OCI-LY3 (cell line): ENCODE measurements at regions not wholly inside any gene's neighbourhood (a gene's known extent, or its start where the extent isn't known, plus 50 kb on each side); places are given as distances from the start of the nearest gene placed in this dataset.

Source experiments
- H2AFZ ChIP-seq: fragments of 200-600, 300-600 bp; shearing (Covaris generic); 2 replicates; pipeline ENCODE4 v1.6.0; 2014; ENCODE audit warnings: antibody characterized with exemption, low read depth, low read length
- H3K27ac ChIP-seq: fragments of 200-600, 300-600 bp; sonication (generic); 2 replicates; pipeline ENCODE4 v1.5.1; 2014; ENCODE audit warnings: mild to moderate bottlenecking, low read length, moderate library complexity, mixed read lengths
- H3K27me3 ChIP-seq: fragments of 200-600, 300-600 bp; sonication (generic); 2 replicates; pipeline ENCODE4 v1.6.1; 2014; ENCODE audit warnings: low read depth, low read length, mixed read lengths
- H3K36me3 ChIP-seq: fragments of 200-600, 300-600 bp; sonication (generic); replicated peaks from 2 replicates; pipeline ENCODE3; 2014; ENCODE audit warnings: low read depth, low read length, mixed read lengths
- H3K4me1 ChIP-seq: fragments of 300-600, 200-600 bp; sonication (generic); 2 replicates; pipeline ENCODE4 v1.6.1; 2014; ENCODE audit warnings: low read length, mixed read lengths
- H3K4me2 ChIP-seq: fragments of 200-600, 300-600 bp; sonication (generic); 2 replicates; pipeline ENCODE4 v1.6.1; 2014; ENCODE audit warnings: low read length, mixed read lengths
- H3K4me3 ChIP-seq: fragments of 300-600, 200-600 bp; sonication (generic); 2 replicates; pipeline ENCODE4 v1.5.1; 2014; ENCODE audit warnings: antibody characterized with exemption, mild to moderate bottlenecking, low read length, moderate library complexity
- H3K79me2 ChIP-seq: fragments of 300-600, 200-600 bp; shearing (Covaris generic); 2 replicates; pipeline ENCODE4 v1.6.1; 2014; ENCODE audit warnings: mild to moderate bottlenecking, low read length, mixed read lengths
- H3K9ac ChIP-seq: fragments of 300-600, 200-600 bp; shearing (Covaris generic); 2 replicates; pipeline ENCODE4 v1.6.0; 2014; ENCODE audit warnings: mild to moderate bottlenecking, low read length, moderate library complexity
- H3K9me3 ChIP-seq: fragments of 200-600, 300-600 bp; shearing (Covaris generic); 2 replicates; pipeline ENCODE4 v1.6.1; 2014; ENCODE audit warnings: low read length, mixed read lengths; ENCODE audit not compliant: insufficient read depth
- H4K20me1 ChIP-seq: fragments of 200-600, 300-600 bp; sonication (generic); 2 replicates; pipeline ENCODE4 v1.6.1; 2016; ENCODE audit warnings: low read length, mixed read lengths; ENCODE audit not compliant: insufficient read depth
- CTCF ChIP-seq: fragments of 200-600, 300-600 bp; sonication (generic); IDR thresholded peaks from 2 replicates; pipeline ENCODE4 v1.5.1; 2014; ENCODE audit warnings: antibody characterized with exemption, low read length, low read depth
- EZH2phosphoT487 ChIP-seq: fragments of 200-600 bp; shearing (Covaris generic); IDR thresholded peaks from 2 replicates; pipeline ENCODE4 v1.6.1; 2018; ENCODE audit warnings: antibody characterized with exemption, mixed run types, low read depth

DNA sequence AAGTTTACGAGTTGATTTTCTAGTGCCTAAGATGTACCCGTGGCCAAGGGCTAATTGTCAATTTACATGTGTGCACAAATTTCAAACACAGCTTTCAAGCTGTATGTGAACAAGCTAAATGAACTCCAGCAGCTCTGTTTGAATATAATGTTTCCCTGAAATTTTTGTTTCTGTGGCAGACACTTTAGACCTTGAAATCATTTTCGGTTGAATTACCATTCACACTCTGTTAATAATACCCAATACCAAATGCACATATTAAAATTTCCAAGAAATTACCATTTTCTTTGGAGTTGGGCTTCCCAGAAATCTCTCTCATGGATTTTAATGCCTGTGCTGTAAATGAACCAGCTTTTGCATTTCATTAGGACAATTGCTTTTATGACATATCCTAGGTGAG is 506.1 kb upstream of the ID4 start:
- Histone ChIP-seq H3K79me2 (no peaks in the 10 kb centered on the region), H3K4me2 (no peak overlapping the region), H2AFZ (no peak overlapping the region), H3K36me3 (no peaks in the 10 kb centered on the region), H3K27ac (no peak overlapping the region), H3K9me3 (no peaks in the 10 kb centered on the region), H3K9ac (no peak overlapping the region), H4K20me1 (no peaks in the 10 kb centered on the region), H3K27me3 (no peaks in the 10 kb centered on the region), H3K4me3 (no peak overlapping the region), H3K4me1 (no peaks in the 10 kb centered on the region)
- TF ChIP-seq CTCF (no peak), EZH2phosphoT487 (no peak)

GRCh38 chr6:19332806-19333460 is 504.2 kb upstream of the ID4 start:
- H2AFZ ChIP-seq, result no peak overlapping the region
- no peaks in the 10 kb centered on the region for H3K27me3 ChIP-seq
- no peak overlapping the region for H3K4me2 ChIP-seq
- H4K20me1 ChIP-seq, result no peaks in the 10 kb centered on the region
- no peak overlapping the region for H3K9ac ChIP-seq
- no peaks in the 10 kb centered on the region for H3K36me3 ChIP-seq
- TF ChIP-seq CTCF, result no peak
- TF ChIP-seq EZH2phosphoT487, result no peak
- H3K79me2 ChIP-seq, result no peaks in the 10 kb centered on the region
- H3K27ac ChIP-seq, result no peak overlapping the region
- no peak overlapping the region for H3K4me3 ChIP-seq
- no peaks in the 10 kb centered on the region for H3K9me3 ChIP-seq
- no peaks in the 10 kb centered on the region for H3K4me1 ChIP-seq

- Histone ChIP-seq H3K4me2 (no peak overlapping the region), H3K27ac (no peak overlapping the region), H3K4me3 (no peak overlapping the region), H4K20me1 (no peaks in the 10 kb centered on the region), H3K79me2 (no peaks in the 10 kb centered on the region), H3K4me1 (no peaks in the 10 kb centered on the region), H3K9me3 (no peaks in the 10 kb centered on the region), H3K27me3 (no peaks in the 10 kb centered on the region), H2AFZ (no peak overlapping the region), H3K36me3 (no peaks in the 10 kb centered on the region), H3K9ac (no peak overlapping the region)
- no peak for TF ChIP-seq EZH2phosphoT487
- TF ChIP-seq CTCF, result no peak
Measured at GRCh38 chr6:19333936-19334335, 503.2 kb upstream of the ID4 start.

GRCh38 chr6:19336579-19336978 is 500.6 kb upstream of the ID4 start:
- Histone ChIP-seq H3K36me3 (no peaks in the 10 kb centered on the region), H3K27ac (no peak overlapping the region), H4K20me1 (no peaks in the 10 kb centered on the region), H3K4me1 (no peaks in the 10 kb centered on the region), H3K9me3 (no peaks in the 10 kb centered on the region), H3K27me3 (no peaks in the 10 kb centered on the region), H3K9ac (no peak overlapping the region), H3K4me3 (no peak overlapping the region), H3K79me2 (no peaks in the 10 kb centered on the region), H3K4me2 (no peak overlapping the region), H2AFZ (no peak overlapping the region)
- TF ChIP-seq EZH2phosphoT487, result no peak
- TF ChIP-seq CTCF, result no peak
